ENCODE measurements at regions not wholly inside any gene's neighbourhood (a gene's known extent, or its start where the extent isn't known, plus 50 kb on each side); places are given as distances from the start of the nearest gene placed in this dataset.

GRCh38 chr1:220455559-220455958, 72.4 kb upstream of the MARK1 start:
- TF ChIP-seq, protein P1, sequence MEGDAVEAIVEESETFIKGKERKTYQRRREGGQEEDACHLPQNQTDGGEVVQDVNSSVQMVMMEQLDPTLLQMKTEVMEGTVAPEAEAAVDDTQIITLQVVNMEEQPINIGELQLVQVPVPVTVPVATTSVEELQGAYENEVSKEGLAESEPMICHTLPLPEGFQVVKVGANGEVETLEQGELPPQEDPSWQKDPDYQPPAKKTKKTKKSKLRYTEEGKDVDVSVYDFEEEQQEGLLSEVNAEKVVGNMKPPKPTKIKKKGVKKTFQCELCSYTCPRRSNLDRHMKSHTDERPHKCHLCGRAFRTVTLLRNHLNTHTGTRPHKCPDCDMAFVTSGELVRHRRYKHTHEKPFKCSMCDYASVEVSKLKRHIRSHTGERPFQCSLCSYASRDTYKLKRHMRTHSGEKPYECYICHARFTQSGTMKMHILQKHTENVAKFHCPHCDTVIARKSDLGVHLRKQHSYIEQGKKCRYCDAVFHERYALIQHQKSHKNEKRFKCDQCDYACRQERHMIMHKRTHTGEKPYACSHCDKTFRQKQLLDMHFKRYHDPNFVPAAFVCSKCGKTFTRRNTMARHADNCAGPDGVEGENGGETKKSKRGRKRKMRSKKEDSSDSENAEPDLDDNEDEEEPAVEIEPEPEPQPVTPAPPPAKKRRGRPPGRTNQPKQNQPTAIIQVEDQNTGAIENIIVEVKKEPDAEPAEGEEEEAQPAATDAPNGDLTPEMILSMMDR (IDR thresholded peaks at IDR 0.05) = no peak
- TF ChIP-seq POLR2A (IDR thresholded peaks at IDR 0.05) = no peak
